Neural crest cell (in vitro differentiated cells): ENCODE measurements at regions not wholly inside any gene's neighbourhood (a gene's known extent, or its start where the extent isn't known, plus 50 kb on each side); places are given as distances from the start of the nearest gene placed in this dataset.

Source experiments
- DNase-seq: peaks from one replicate; pipeline ENCODE4 v3.0.0; 2021; ENCODE audit warnings: low read depth, mixed read lengths, low spot score
- H3K27ac Mint-ChIP-seq: one replicate; pipeline ENCODE4 v1.8.0; 2021; ENCODE audit warnings: mild to moderate bottlenecking, mixed read lengths; ENCODE audit not compliant: unreplicated experiment
- H3K27me3 Mint-ChIP-seq: 2 replicates; pipeline ENCODE4 v1.8.0; 2021; ENCODE audit warnings: low read depth, mild to moderate bottlenecking, mixed read lengths
- H3K36me3 Mint-ChIP-seq: 2 replicates; pipeline ENCODE4 v1.8.0; 2021; ENCODE audit warnings: low read depth, mild to moderate bottlenecking, mixed read lengths
- H3K4me1 Mint-ChIP-seq: 2 replicates; pipeline ENCODE4 v1.8.0; 2021; ENCODE audit warnings: mixed read lengths
- H3K4me3 Mint-ChIP-seq: one replicate; pipeline ENCODE4 v1.8.0; 2021; ENCODE audit warnings: mild to moderate bottlenecking, mixed read lengths
- H3K9me3 Mint-ChIP-seq: 2 replicates; pipeline ENCODE4 v1.8.0; 2021; ENCODE audit warnings: mixed read lengths
- CTCF ChIP-seq: fragments of 200-600 bp; sonication (generic); conservative IDR thresholded peaks from 2 replicates; pipeline ENCODE4 v1.5.0; 2021; ENCODE audit warnings: antibody characterized with exemption, mild to moderate bottlenecking

- H3K4me3 Mint-ChIP-seq: no peak overlapping the region
- H3K27ac Mint-ChIP-seq: no peak overlapping the region
- no peak for DNase-seq
- no peaks in the 10 kb centered on the region for H3K36me3 Mint-ChIP-seq
- H3K4me1 Mint-ChIP-seq: no peaks in the 10 kb centered on the region
- TF ChIP-seq CTCF: no peak
- H3K9me3 Mint-ChIP-seq: no peaks in the 10 kb centered on the region
- H3K27me3 Mint-ChIP-seq: no peaks in the 10 kb centered on the region
Observed at GRCh38 chr7:106480616-106481031, 180.3 kb downstream of the CCDC71L start.

GRCh38 chr7:106480161-106480579, 180.8 kb downstream of the CCDC71L start:
- no peaks in the 10 kb centered on the region for H3K9me3 Mint-ChIP-seq
- DNase-seq: no peak
- no peaks in the 10 kb centered on the region for H3K36me3 Mint-ChIP-seq
- no peaks in the 10 kb centered on the region for H3K4me1 Mint-ChIP-seq
- H3K27ac Mint-ChIP-seq: no peak overlapping the region
- H3K27me3 Mint-ChIP-seq: no peaks in the 10 kb centered on the region
- no peak overlapping the region for H3K4me3 Mint-ChIP-seq
- no peak for TF ChIP-seq CTCF

GRCh38 chr7:106476751-106477150, 184.2 kb downstream of the CCDC71L start:
- H3K4me1 Mint-ChIP-seq: no peaks in the 10 kb centered on the region
- H3K27ac Mint-ChIP-seq: no peak overlapping the region
- no peaks in the 10 kb centered on the region for H3K9me3 Mint-ChIP-seq
- no peaks in the 10 kb centered on the region for H3K27me3 Mint-ChIP-seq
- DNase-seq: no peak
- no peak for TF ChIP-seq CTCF
- H3K4me3 Mint-ChIP-seq: no peak overlapping the region
- H3K36me3 Mint-ChIP-seq: no peaks in the 10 kb centered on the region

- DNase-seq: no peak
- Mint-ChIP-seq H3K27ac (no peak overlapping the region), H3K36me3 (no peaks in the 10 kb centered on the region), H3K4me1 (no peaks in the 10 kb centered on the region), H3K9me3 (no peaks in the 10 kb centered on the region), H3K4me3 (no peak overlapping the region), H3K27me3 (no peaks in the 10 kb centered on the region)
- no peak for TF ChIP-seq CTCF
Observed at GRCh38 chr7:106472741-106473140, 188.0 kb upstream of the NAMPT start.

- TF ChIP-seq CTCF: no peak
- Mint-ChIP-seq H3K9me3 (no peaks in the 10 kb centered on the region), H3K27ac (no peak overlapping the region), H3K36me3 (no peaks in the 10 kb centered on the region), H3K4me1 (no peaks in the 10 kb centered on the region), H3K27me3 (no peaks in the 10 kb centered on the region), H3K4me3 (no peak overlapping the region)
- no peak for DNase-seq
Observed at GRCh38 chr7:106471686-106472440, 187.1 kb upstream of the NAMPT start.
